Adipocyte (in vitro differentiated cells): ENCODE measurements at regions not wholly inside any gene's neighbourhood (a gene's known extent, or its start where the extent isn't known, plus 50 kb on each side); places are given as distances from the start of the nearest gene placed in this dataset.

Experiments
- DNase-seq: peaks from one replicate; pipeline ENCODE4 v3.0.0-alpha.2; 2015; ENCODE audit warnings: low read depth
- H3K27me3 ChIP-seq: replicated peaks from 2 replicates; pipeline ENCODE4 v1.7.0; 2013; ENCODE audit warnings: mild to moderate bottlenecking, low read length, moderate library complexity; ENCODE audit not compliant: control insufficient read depth, insufficient read depth
- H3K36me3 ChIP-seq: 2 replicates; pipeline ENCODE4 v1.7.0; 2013; ENCODE audit warnings: low read length, mild to moderate bottlenecking, moderate library complexity; ENCODE audit not compliant: control insufficient read depth, insufficient read depth, severe bottlenecking
- H3K4me1 ChIP-seq: 2 replicates; pipeline ENCODE4 v1.7.0; 2013; ENCODE audit warnings: mild to moderate bottlenecking, low read length, moderate library complexity; ENCODE audit not compliant: control insufficient read depth, insufficient read depth
- H3K4me3 ChIP-seq: 2 replicates; pipeline ENCODE4 v1.7.0; 2013; ENCODE audit warnings: mild to moderate bottlenecking, low read length, moderate library complexity
- H3K9ac ChIP-seq: 2 replicates; pipeline ENCODE4 v1.7.0; 2013; ENCODE audit warnings: mild to moderate bottlenecking, low read length, moderate library complexity
- H3K9me3 ChIP-seq: 2 replicates; pipeline ENCODE4 v1.7.0; 2013; ENCODE audit warnings: mild to moderate bottlenecking, low read length, moderate library complexity; ENCODE audit not compliant: control insufficient read depth

DNA sequence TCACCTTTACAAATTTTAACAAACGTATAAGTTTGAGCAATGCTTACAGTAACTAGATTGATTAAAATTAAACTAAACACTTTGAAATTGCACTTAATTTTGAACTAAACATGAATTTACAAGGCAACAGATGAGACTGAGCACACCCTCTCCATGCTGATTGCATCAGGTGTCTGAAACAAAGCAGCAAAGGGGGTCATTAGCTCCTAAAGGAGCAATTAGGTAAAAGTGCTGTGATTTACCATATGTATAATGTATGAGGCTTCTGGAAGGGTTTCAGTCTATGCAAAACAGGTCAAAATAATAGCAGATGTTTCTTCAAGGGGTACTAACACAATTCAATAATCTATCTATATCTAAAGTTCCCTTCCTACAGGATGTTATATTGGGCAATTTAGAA is 98.8 kb upstream of the LMNTD1 start:
- peaks cover 16% of the 10 kb centered on the region for H3K4me1 ChIP-seq
- H3K4me3 ChIP-seq, result no peak overlapping the region
- H3K9ac ChIP-seq, result no peak overlapping the region
- no peaks in the 10 kb centered on the region for H3K27me3 ChIP-seq
- DNase-seq, result no peak
- H3K9me3 ChIP-seq, result no peaks in the 10 kb centered on the region
- no peaks in the 10 kb centered on the region for H3K36me3 ChIP-seq

DNA sequence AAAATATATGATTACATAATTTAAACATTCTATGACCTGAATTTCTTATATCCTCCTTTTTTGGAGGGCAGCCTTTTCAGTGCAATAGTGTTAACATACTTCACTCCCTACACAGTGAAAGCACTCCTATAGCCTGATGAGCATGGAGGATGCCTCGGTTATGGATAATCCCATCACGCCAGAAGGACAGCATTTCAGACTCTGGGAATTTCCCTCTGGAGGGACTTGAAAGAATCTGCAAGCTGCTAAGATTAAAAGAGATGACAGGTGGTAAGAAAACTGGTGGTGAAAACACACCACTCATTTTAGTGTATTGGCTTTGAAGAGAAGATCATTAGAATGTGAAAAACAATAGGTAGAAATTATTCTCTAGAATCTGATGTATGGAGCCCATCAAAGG is 99.3 kb upstream of the LMNTD1 start:
- H3K4me3 ChIP-seq, result no peak overlapping the region
- DNase-seq, result no peak
- no peaks in the 10 kb centered on the region for H3K9me3 ChIP-seq
- H3K36me3 ChIP-seq, result no peaks in the 10 kb centered on the region
- no peak overlapping the region for H3K9ac ChIP-seq
- H3K27me3 ChIP-seq, result no peaks in the 10 kb centered on the region
- H3K4me1 ChIP-seq, result peaks cover 16% of the 10 kb centered on the region

DNA sequence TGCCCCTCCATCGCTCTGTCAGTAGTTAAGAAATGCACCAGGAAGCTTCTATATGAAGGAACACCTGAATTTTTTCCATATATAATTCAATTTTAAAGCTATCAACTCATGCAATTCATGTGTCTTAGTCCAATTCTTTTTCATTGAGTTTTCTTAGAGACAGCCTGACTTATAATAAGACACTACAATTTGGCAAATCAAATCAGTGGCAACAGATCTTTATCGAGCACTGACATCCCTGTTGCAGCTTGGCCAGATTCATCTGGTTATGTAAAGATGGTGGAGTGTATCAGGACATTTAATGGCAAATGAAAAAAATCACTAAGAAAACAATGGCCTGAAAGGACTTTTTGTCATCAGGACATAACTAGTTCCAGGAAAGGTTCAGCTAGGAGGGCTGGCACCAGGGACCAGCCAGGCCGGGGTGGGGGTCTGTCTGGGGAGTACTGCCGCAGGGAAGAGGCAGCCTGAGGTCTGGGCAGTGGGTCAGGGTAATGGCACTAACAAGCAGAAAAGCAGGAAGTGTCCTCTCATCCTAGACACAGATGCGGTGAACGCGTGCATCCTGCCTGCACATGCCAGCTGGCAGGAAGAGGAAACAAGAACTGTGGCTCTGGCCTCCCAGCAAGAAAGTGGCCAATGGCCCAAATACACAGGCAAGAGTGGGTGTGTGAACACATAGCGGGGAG is 100.5 kb upstream of the LMNTD1 start:
- H3K4me1 ChIP-seq, result peaks cover 7% of the 10 kb centered on the region
- DNase-seq, result no peak

DNA sequence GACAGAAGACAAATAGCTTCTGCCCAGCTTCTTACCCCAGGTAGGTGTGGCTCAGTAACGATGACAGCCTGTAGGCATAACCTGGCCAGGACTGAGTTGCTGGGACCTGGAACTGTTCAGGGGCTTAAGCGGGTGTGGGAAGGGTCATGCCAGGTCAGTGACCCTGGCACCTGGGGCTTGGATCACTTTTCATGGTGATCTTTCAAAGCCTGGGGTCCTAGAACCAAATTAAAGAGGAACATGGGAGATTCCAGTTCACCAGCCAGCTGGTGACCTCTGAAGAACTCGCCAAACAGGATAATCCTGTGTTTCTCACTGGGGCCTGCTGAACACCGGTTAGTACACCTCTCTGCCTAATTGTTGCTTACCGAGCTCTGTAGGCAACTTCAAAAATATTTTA is 102.6 kb upstream of the LMNTD1 start:
- H3K36me3 ChIP-seq, result no peaks in the 10 kb centered on the region
- H3K9me3 ChIP-seq, result no peaks in the 10 kb centered on the region
- H3K4me1 ChIP-seq, result peaks cover 3% of the 10 kb centered on the region
- no peak overlapping the region for H3K9ac ChIP-seq
- no peaks in the 10 kb centered on the region for H3K27me3 ChIP-seq
- no peak overlapping the region for H3K4me3 ChIP-seq
- DNase-seq, result no peak

More for the DNA sequence above, 100.5 kb upstream of the LMNTD1 start:
- H3K9me3 ChIP-seq, result no peaks in the 10 kb centered on the region
- H3K4me3 ChIP-seq, result no peak overlapping the region
- H3K9ac ChIP-seq, result no peak overlapping the region
- no peaks in the 10 kb centered on the region for H3K27me3 ChIP-seq
- no peaks in the 10 kb centered on the region for H3K36me3 ChIP-seq

DNA sequence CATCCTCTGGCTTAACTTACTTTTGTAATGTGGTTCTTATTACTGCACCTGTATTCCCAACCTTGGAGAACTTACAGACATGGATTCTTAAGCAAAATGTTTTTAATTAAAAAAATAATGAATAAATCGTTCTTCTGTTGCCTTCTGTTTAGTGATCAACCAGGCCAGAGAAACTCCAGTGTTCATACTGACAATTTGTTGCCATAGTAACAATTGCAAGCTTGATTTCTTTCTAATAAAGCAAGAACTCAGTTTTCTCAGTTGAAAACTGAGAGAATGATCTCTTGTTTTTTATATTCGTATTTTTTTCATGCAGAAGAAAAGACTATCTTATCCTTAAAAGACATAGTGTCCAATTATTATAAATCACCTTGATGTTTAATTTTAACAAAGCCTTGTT is 106.5 kb upstream of the LMNTD1 start:
- Histone ChIP-seq H3K36me3 (no peaks in the 10 kb centered on the region), H3K27me3 (no peaks in the 10 kb centered on the region), H3K4me1 (no peaks in the 10 kb centered on the region), H3K9me3 (no peaks in the 10 kb centered on the region), H3K9ac (no peak overlapping the region), H3K4me3 (no peak overlapping the region)
- no peak for DNase-seq

DNA sequence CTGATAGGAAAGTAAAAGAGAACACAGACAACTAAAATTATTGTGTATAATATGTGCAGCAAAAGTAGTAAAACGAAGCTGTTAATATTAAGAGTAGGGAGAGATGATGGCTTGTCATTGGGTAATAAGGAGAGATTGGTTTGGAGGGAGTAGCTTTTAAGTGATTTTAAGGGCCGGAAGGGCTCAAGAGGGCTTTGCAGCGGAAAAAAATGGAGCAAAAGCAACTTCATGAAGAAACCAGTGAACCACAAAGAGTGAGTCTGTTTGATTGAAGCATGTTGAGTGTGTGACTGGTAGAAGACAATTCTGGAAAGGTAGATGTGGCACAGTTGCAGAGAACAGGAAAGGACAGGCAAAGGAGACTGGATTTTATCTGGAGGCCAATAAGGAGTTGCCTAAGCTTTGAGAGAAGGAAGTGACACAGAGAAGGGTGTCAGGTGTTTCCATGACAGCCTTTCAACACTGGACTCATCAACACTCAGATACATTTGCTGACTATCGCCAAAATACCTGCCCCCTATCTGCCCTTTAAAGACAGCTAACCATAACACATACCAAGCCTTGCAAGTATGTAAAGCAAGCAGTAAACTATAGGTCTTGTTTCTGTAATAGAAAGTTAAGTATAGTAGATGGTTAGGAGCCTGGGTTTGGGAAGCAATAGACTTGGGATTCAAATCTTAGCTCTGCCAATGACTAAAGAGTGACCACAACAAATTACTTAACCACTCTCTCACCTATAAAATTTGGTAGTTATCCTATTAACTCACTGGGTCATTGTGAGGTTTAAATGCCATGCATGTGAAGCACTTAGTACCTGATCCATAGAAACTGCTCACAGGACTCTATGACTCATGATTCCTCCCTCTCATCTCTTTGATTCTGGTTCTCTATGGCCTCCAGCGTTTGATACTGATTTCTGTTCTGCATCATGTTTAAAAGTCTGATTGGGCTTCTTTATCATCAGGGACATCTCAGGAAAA is 117.3 kb upstream of the LMNTD1 start:
- DNase-seq, result no peak
- H3K9me3 ChIP-seq, result no peaks in the 10 kb centered on the region
- H3K9ac ChIP-seq, result no peak overlapping the region

DNA sequence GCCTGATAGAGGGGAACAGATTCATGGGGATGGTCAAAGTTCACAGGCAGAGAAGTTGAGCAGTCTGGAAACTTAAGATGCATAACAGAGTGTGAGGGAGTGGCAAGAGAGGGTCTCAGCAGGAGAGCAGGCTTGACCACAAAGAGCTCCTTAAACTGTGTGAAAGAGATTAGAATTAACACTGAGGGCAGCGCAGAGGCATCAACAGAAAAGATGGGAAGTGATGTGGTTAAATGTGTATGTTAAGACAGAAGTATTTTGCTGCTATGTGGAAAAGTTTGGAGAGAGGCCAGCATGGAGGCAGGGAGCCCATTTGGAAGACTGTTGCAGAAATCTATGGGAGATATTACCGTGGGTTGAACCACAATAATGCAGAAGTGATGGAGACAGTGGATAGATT is 122.7 kb upstream of the LMNTD1 start:
- Histone ChIP-seq H3K9ac (no peak overlapping the region), H3K4me1 (peaks cover 9% of the 10 kb centered on the region), H3K27me3 (no peaks in the 10 kb centered on the region), H3K9me3 (no peaks in the 10 kb centered on the region), H3K36me3 (no peaks in the 10 kb centered on the region), H3K4me3 (no peak overlapping the region)
- DNase-seq, result no peak

More for the DNA sequence above, 117.3 kb upstream of the LMNTD1 start:
- no peaks in the 10 kb centered on the region for H3K27me3 ChIP-seq
- H3K36me3 ChIP-seq, result no peaks in the 10 kb centered on the region
- H3K4me1 ChIP-seq, result no peaks in the 10 kb centered on the region
- no peak overlapping the region for H3K4me3 ChIP-seq

DNA sequence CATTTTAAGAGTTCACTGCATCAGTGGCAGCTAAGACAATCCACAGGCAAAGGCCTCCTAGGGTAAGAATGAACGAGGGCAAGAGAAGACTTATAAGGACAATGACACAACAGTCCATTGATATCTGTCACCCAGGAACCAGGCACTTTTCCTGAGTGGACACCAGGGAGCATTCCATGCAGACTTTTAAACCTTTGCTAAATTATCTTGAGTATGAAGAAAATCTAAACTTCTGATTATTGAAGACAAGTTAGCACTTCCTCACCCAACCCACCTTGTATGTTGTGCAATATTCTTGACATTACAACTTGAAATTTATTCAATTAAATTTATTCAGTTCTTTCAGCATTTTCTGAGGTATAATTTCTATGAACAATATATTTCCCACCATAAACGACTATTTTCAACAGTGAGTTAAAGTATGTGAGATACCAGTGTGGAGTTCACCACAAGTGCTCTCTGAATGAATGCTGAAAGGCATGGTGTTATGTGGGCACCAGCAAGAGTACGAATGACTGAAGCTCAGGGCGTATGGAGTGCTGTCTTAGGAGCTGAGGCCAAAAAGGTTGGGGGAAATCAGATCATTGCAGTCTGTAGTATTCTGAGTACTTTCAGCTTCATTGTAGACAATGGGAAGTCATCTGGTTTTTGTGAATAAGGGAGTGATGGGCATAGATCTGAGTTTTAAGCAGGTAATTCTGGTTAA is 124.3 kb upstream of the LMNTD1 start:
- H3K9ac ChIP-seq, result no peak overlapping the region
- no peak for DNase-seq
- no peaks in the 10 kb centered on the region for H3K9me3 ChIP-seq
- no peaks in the 10 kb centered on the region for H3K36me3 ChIP-seq
- H3K4me3 ChIP-seq, result no peak overlapping the region
- H3K27me3 ChIP-seq, result no peaks in the 10 kb centered on the region
- peaks cover 9% of the 10 kb centered on the region for H3K4me1 ChIP-seq

DNA sequence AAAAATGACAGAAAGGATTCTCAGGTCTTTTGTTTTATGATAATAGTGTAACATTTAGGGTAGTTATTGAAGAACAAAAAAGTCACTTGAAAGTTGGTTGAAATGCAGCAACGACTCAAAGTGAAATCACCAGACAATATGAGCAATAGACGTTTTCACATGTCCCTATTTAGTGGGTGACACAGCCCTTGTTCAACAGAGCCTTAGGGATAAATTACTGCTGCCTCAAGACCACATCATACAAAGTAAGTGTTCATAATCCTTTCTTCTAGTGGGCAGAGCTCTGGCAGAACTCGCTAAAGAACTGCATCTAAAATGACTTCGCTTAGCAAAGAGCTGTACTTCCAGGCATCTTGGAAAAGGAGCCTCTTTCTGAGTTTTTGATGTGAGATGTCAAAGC is 128.5 kb upstream of the LMNTD1 start:
- no peak for DNase-seq
- Histone ChIP-seq H3K9ac (no peak overlapping the region), H3K4me1 (peaks cover 9% of the 10 kb centered on the region), H3K9me3 (no peaks in the 10 kb centered on the region), H3K27me3 (no peaks in the 10 kb centered on the region), H3K4me3 (no peak overlapping the region), H3K36me3 (no peaks in the 10 kb centered on the region)

DNA sequence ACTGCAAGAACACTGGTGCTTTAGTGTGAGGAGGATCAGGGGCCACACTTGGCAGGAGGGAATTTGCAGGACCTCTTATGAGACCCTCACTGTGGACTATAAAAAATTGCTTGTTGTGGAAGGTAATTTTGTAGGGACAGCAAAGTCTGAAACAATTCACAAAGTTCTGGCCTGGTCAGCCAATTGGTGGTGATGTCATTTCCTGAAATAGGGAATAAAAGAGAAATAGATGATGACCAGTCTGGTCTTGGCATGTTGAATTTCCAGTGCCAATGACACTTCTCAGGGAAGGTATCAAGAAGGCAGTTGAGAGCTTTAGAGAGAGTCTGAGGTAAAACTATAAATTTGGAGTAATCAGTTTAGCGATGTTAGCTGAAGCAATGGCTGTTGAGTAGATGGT is 129.3 kb upstream of the LMNTD1 start:
- DNase-seq, result no peak
- H3K4me3 ChIP-seq, result no peak overlapping the region
- peaks cover 9% of the 10 kb centered on the region for H3K4me1 ChIP-seq
- H3K27me3 ChIP-seq, result no peaks in the 10 kb centered on the region
- H3K9ac ChIP-seq, result no peak overlapping the region
- H3K9me3 ChIP-seq, result no peaks in the 10 kb centered on the region
- H3K36me3 ChIP-seq, result no peaks in the 10 kb centered on the region

DNA sequence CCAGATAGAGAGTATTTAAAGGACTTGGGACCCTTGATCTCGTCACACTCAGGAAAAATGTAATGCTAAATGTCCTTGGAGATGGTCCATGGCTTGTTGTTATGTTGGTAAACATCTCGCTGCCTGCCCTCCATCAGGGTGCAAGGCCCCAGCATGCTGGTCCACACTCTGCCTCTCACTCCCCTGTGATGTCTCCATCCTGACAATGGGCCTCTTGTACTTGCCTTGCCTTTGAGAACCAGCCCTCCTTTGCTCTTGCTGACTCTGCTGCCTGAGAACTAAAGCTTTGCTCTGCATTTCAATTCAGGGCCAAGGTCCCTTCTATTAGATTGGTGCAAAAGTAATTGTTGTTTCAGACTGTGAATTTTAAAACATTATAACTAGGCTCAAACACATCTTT is 131.0 kb upstream of the LMNTD1 start:
- Histone ChIP-seq H3K4me3 (no peak overlapping the region), H3K4me1 (no peaks in the 10 kb centered on the region), H3K27me3 (no peaks in the 10 kb centered on the region), H3K36me3 (no peaks in the 10 kb centered on the region), H3K9me3 (no peaks in the 10 kb centered on the region), H3K9ac (no peak overlapping the region)
- DNase-seq, result no peak
